ENCODE measurements at regions not wholly inside any gene's neighbourhood (a gene's known extent, or its start where the extent isn't known, plus 50 kb on each side); places are given as distances from the start of the nearest gene placed in this dataset.

DNA sequence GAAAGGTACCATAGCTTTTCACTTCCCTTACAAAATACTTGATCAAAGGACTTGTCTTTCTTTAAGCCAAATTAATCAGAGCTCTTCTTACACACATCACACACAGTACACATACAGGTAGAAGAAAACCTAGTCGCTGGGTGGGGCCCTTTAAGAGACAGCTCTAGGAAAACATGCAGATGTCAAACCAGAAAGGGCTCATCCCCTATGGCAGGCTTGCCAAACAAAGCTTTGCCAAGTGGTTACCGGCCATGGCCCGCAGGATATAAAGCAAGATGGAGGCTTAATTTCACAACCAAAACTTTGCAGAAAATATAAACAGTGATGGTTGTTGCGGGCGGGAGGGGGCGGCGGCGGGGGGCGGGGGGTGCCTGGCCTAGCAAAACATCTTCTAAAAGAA is 2156.0 kb upstream of the PIK3C3 start:
- POLR2A ChIA-PET: no interaction called here
- H3K9me3 Mint-ChIP-seq (ENCODE audit: unreplicated experiment): no peaks in the 10 kb centered on the region
- Histone ChIP-seq H3K36me3 (ENCODE audit: control insufficient read depth, insufficient read depth, low read length) (no peaks in the 10 kb centered on the region), H3K27me3 (replicated peaks; ENCODE audit: control insufficient read depth, insufficient read depth, low read length) (no peaks in the 10 kb centered on the region), H3K4me3 (ENCODE audit: low read depth, low read length) (peak overlapping the region; percentile 75), H3K4me1 (no peaks in the 10 kb centered on the region), H3K9me3 (no peaks in the 10 kb centered on the region)
- TF ChIP-seq, protein P1, sequence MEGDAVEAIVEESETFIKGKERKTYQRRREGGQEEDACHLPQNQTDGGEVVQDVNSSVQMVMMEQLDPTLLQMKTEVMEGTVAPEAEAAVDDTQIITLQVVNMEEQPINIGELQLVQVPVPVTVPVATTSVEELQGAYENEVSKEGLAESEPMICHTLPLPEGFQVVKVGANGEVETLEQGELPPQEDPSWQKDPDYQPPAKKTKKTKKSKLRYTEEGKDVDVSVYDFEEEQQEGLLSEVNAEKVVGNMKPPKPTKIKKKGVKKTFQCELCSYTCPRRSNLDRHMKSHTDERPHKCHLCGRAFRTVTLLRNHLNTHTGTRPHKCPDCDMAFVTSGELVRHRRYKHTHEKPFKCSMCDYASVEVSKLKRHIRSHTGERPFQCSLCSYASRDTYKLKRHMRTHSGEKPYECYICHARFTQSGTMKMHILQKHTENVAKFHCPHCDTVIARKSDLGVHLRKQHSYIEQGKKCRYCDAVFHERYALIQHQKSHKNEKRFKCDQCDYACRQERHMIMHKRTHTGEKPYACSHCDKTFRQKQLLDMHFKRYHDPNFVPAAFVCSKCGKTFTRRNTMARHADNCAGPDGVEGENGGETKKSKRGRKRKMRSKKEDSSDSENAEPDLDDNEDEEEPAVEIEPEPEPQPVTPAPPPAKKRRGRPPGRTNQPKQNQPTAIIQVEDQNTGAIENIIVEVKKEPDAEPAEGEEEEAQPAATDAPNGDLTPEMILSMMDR (IDR thresholded peaks at IDR 0.05; ENCODE audit: insufficient read depth in 1 of 2, low read depth in 1 of 2, low read length in 1 of 2, severe bottlenecking in 1 of 2, unreplicated experiment in 1 of 2): no peak
- H3K36me3 Mint-ChIP-seq (ENCODE audit: insufficient read depth, unreplicated experiment): no peaks in the 10 kb centered on the region
- intact Hi-C loops (cut with micrococcal nuclease; ENCODE audit: unreplicated experiment): no loop called here
- H3K4me3 Mint-ChIP-seq (ENCODE audit: unreplicated experiment): peak overlapping the region; percentile 80
- DNase-seq: no peak
- no peaks in the 10 kb centered on the region for H3K27me3 Mint-ChIP-seq (ENCODE audit: insufficient read depth, unreplicated experiment)
- CTCF ChIA-PET: interaction anchor here (0.7 kb wide), 1 partner anchor 364 kb away, joined by 4 read pairs; no protein-coding TSS in a partner anchor
- no TSS peak for BruUV-seq (replicated peaks)
- H3K4me1 Mint-ChIP-seq (ENCODE audit: low read depth, unreplicated experiment): no peaks in the 10 kb centered on the region
- H3K27ac Mint-ChIP-seq (ENCODE audit: unreplicated experiment): no peak overlapping the region

DNA sequence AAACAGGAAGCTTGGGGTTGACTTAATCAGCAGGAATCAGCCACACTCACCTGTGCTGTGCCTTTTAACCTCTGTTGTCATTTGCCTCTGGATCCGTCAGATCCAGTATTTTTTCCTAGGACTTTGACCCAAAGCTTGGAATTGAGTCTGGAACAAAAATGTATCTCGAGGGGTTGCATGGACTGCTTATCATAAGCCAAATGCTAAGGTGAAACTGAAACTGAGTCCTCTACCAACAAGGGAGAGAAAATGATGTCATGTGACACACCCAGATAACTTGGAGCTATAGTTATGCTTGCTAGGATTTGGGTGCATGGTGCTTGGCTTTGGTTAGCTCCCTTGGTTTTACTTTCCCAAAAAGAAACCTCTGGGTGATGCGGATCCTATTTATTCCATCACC is 2158.6 kb upstream of the PIK3C3 start:
- Histone ChIP-seq H3K36me3 (ENCODE audit: control insufficient read depth, insufficient read depth, low read length) (no peaks in the 10 kb centered on the region), H3K4me3 (ENCODE audit: low read depth, low read length) (no peak overlapping the region), H3K4me1 (no peaks in the 10 kb centered on the region), H3K9me3 (no peaks in the 10 kb centered on the region), H3K27me3 (replicated peaks; ENCODE audit: control insufficient read depth, insufficient read depth, low read length) (no peaks in the 10 kb centered on the region)
- Mint-ChIP-seq H3K27ac (ENCODE audit: unreplicated experiment) (no peak overlapping the region), H3K27me3 (ENCODE audit: insufficient read depth, unreplicated experiment) (no peaks in the 10 kb centered on the region), H3K4me3 (ENCODE audit: unreplicated experiment) (no peak overlapping the region), H3K9me3 (ENCODE audit: unreplicated experiment) (no peaks in the 10 kb centered on the region), H3K36me3 (ENCODE audit: insufficient read depth, unreplicated experiment) (no peaks in the 10 kb centered on the region), H3K4me1 (ENCODE audit: low read depth, unreplicated experiment) (no peaks in the 10 kb centered on the region)
- POLR2A ChIA-PET: no interaction called here
- no peak for DNase-seq
- TF ChIP-seq, protein P1 (IDR thresholded peaks at IDR 0.05; ENCODE audit: insufficient read depth in 1 of 2, low read depth in 1 of 2, low read length in 1 of 2, severe bottlenecking in 1 of 2, unreplicated experiment in 1 of 2): no peak
- CTCF ChIA-PET: no interaction called here
- intact Hi-C loops (cut with micrococcal nuclease; ENCODE audit: unreplicated experiment): no loop called here
- BruUV-seq (replicated peaks): no TSS peak

DNA sequence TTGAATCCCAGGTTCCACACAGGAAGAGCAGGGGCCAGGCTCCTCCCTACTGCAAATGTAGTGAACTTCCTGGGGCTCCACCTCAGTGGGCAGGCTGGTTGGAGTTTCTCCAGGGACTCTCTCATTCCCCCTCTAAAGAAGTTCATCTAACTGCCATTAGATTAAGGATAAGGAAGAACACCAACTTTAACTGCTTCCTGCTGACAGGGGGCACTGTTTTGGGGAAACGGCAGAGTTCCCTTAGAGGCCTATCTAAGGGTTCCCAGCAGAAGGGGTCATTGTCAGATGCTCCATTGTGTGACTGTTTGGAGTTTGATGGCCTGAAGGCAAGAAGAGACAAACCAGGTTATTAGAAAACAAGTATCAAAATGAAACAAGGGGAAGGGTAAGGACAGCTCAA is 2159.7 kb upstream of the PIK3C3 start:
- POLR2A ChIA-PET: no interaction called here
- intact Hi-C loops (cut with micrococcal nuclease; ENCODE audit: unreplicated experiment): no loop called here
- H3K27ac Mint-ChIP-seq (ENCODE audit: unreplicated experiment): no peak overlapping the region

More for the DNA sequence above, 2159.7 kb upstream of the PIK3C3 start:
- no peak for DNase-seq
- Mint-ChIP-seq H3K4me3 (ENCODE audit: unreplicated experiment) (no peak overlapping the region), H3K36me3 (ENCODE audit: insufficient read depth, unreplicated experiment) (no peaks in the 10 kb centered on the region), H3K9me3 (ENCODE audit: unreplicated experiment) (no peaks in the 10 kb centered on the region), H3K27me3 (ENCODE audit: insufficient read depth, unreplicated experiment) (no peaks in the 10 kb centered on the region), H3K4me1 (ENCODE audit: low read depth, unreplicated experiment) (no peaks in the 10 kb centered on the region)
- Histone ChIP-seq H3K4me3 (ENCODE audit: low read depth, low read length) (no peak overlapping the region), H3K4me1 (no peaks in the 10 kb centered on the region), H3K36me3 (ENCODE audit: control insufficient read depth, insufficient read depth, low read length) (no peaks in the 10 kb centered on the region), H3K27me3 (replicated peaks; ENCODE audit: control insufficient read depth, insufficient read depth, low read length) (no peaks in the 10 kb centered on the region), H3K9me3 (no peaks in the 10 kb centered on the region)
- TF ChIP-seq, protein P1 (IDR thresholded peaks at IDR 0.05; ENCODE audit: insufficient read depth in 1 of 2, low read depth in 1 of 2, low read length in 1 of 2, severe bottlenecking in 1 of 2, unreplicated experiment in 1 of 2): no peak
- BruUV-seq (replicated peaks): no TSS peak
- CTCF ChIA-PET: no interaction called here

All from Caco-2 (cell line).